GM12878 (cell line): ENCODE measurements at regions not wholly inside any gene's neighbourhood (a gene's known extent, or its start where the extent isn't known, plus 50 kb on each side); places are given as distances from the start of the nearest gene placed in this dataset.

Experiments used
- ATAC-seq: fragments of 200-7000 bp; cut with Tn5 transposase; 3 replicates; pipeline ENCODE4 v1.9.1; 2020; ENCODE audit warnings: mild to moderate bottlenecking, moderate library complexity
- BruUV-seq: library from RNA; stranded (reverse); fragments of 400-500 nt; replicated peaks from 2 replicates; lab custom pipeline; 2021; lab: Mats Ljungman, UMichigan
- CTCF ChIA-PET: fragments of 300-600 bp; sonication (Branson Sonifier 250); formaldehyde crosslinking; extraction: SDS; loops from one replicate; lab custom pipeline; 2021; ENCODE audit warnings: inconsistent platforms; lab: Yijun Ruan, JAX
- POLR2A ChIA-PET: fragments of 350-600 bp; formaldehyde crosslinking; extraction: SDS; loops from one replicate; lab custom pipeline; 2021; ENCODE audit warnings: inconsistent platforms; lab: Charles Lee
- RAD21 ChIA-PET: fragments of 300-600 bp; sonication (Branson Sonifier 250); formaldehyde crosslinking; loops from one replicate; lab custom pipeline; 2023; ENCODE audit warnings: antibody characterized with exemption; ENCODE audit not compliant: unreplicated experiment; lab: Charles Lee
- SMC1A ChIA-PET: fragments of 300-600 bp; sonication (Branson Sonifier 250); formaldehyde crosslinking; loops from one replicate; lab custom pipeline; 2023; ENCODE audit not compliant: unreplicated experiment, uncharacterized antibody; lab: Charles Lee
- DNase-seq: peaks from one replicate; pipeline ENCODE4 v3.0.0-alpha.2; 2011; ENCODE audit warnings: low read depth, low spot score
- FAIRE-seq: peaks from 3 replicates; lab custom pipeline; 2011; peaks lifted over from hg19 to GRCh38; lab: Jason Lieb, UNC
- H2AFZ ChIP-seq: 2 replicates; pipeline ENCODE4 v1.6.0; 2011; ENCODE audit warnings: low read depth, low read length, control low read depth; ENCODE audit not compliant: control insufficient read depth
- H3K27ac ChIP-seq: 2 replicates; pipeline ENCODE4 v1.5.1; 2011; ENCODE audit warnings: control low read depth; ENCODE audit not compliant: control insufficient read depth, insufficient read depth
- H3K27me3 ChIP-seq, 2 experiments: replicated peaks in 1 of 2; 2 replicates each; pipeline versions ENCODE4 v1.6.0 to v1.6.1; 2011; ENCODE audit warnings: low read length in 1 of 2; ENCODE audit not compliant: control insufficient read depth in 2 of 2, insufficient read depth in 2 of 2
- H3K36me3 ChIP-seq, 2 experiments: 2 replicates each; pipeline ENCODE4 v1.5.1; 2011; ENCODE audit warnings: low read length in 1 of 2; ENCODE audit not compliant: control insufficient read depth in 2 of 2, insufficient read depth in 2 of 2
- H3K4me1 ChIP-seq: 2 replicates; pipeline ENCODE4 v1.6.1; 2011; ENCODE audit warnings: mild to moderate bottlenecking, low read length, moderate library complexity, mixed read lengths; ENCODE audit not compliant: control insufficient read depth, insufficient read depth
- H3K4me2 ChIP-seq: 2 replicates; pipeline ENCODE4 v1.6.0; 2011; ENCODE audit warnings: control low read depth; ENCODE audit not compliant: control insufficient read depth, insufficient read depth
- H3K4me3 ChIP-seq: fragments of 200-600 bp; sonication (generic); 2 replicates; pipeline ENCODE4 v1.5.1; 2016
- H3K79me2 ChIP-seq: 2 replicates; pipeline ENCODE4 v1.6.0; 2011; ENCODE audit warnings: low read length; ENCODE audit not compliant: control insufficient read depth, insufficient read depth
- H3K9ac ChIP-seq: 2 replicates; pipeline ENCODE4 v1.8.0; 2011; ENCODE audit warnings: low read length, control low read depth, mixed read lengths; ENCODE audit not compliant: control insufficient read depth, insufficient read depth
- H3K9me3 ChIP-seq: replicated peaks from 3 replicates; pipeline ENCODE4 v1.5.1; 2011; ENCODE audit warnings: mild to moderate bottlenecking, low read length; ENCODE audit not compliant: control insufficient read depth, insufficient read depth
- H4K20me1 ChIP-seq: 2 replicates; pipeline ENCODE4 v1.6.0; 2011; ENCODE audit not compliant: control insufficient read depth, insufficient read depth
- BCL11A ChIP-seq: IDR thresholded peaks from 2 replicates; pipeline ENCODE4 v1.6.1; 2011; ENCODE audit warnings: low read depth, low read length
- NFYB ChIP-seq: IDR thresholded peaks from 2 replicates; pipeline ENCODE4 v1.6.1; 2011; ENCODE audit warnings: low read depth, mild to moderate bottlenecking, low read length, improper control_type of control experiment, moderate library complexity; ENCODE audit not compliant: insufficient read depth
- whole genome bisulfite sequencing: methylation state at CpG from one replicate; pipeline ENCODE4 v1.1.6; 2016; ENCODE audit warnings: low lambda C conversion rate; ENCODE audit not compliant: insufficient replicate concordance, insufficient coverage; ENCODE audit errors: missing lambda C conversion rate; 5-methylcytosine and 5-hydroxymethylcytosine counted together
- in situ Hi-C: fragments of 300-500 bp; cut with MboI; formaldehyde crosslinking; loops from 9 replicates; pipeline ENCODE4 v1.14.3; 2018; ENCODE audit warnings: mixed read lengths
- intact Hi-C: fragments of 100-400 bp; cut with micrococcal nuclease; formaldehyde crosslinking; loops from one replicate; pipeline ENCODE4 v1.14.2; 2022; ENCODE audit not compliant: unreplicated experiment
- TF ChIP-seq, protein P1 (sequence below): fragments of 450-650 bp; formaldehyde crosslinking; IDR thresholded peaks from 2 replicates; pipeline ENCODE4 v1.5.0; 2022; ENCODE audit warnings: mild to moderate bottlenecking, missing genetic modification characterization
- TF ChIP-seq, protein P2 (sequence below): IDR thresholded peaks from 2 replicates; pipeline ENCODE4 v1.6.1; 2011; ENCODE audit warnings: mild to moderate bottlenecking, low read depth, low read length, moderate library complexity; ENCODE audit not compliant: insufficient replicate concordance
- TF ChIP-seq, protein P3 (sequence below): fragments of 450-650 bp; IDR thresholded peaks from 2 replicates; pipeline ENCODE4 v1.6.1; 2016; ENCODE audit warnings: mild to moderate bottlenecking
- TF ChIP-seq, protein P4 (sequence below): IDR thresholded peaks from 2 replicates; pipeline ENCODE4 v1.6.1; 2012; ENCODE audit warnings: improper control_type of control experiment, low read depth, low read length; ENCODE audit not compliant: insufficient replicate concordance

DNA sequence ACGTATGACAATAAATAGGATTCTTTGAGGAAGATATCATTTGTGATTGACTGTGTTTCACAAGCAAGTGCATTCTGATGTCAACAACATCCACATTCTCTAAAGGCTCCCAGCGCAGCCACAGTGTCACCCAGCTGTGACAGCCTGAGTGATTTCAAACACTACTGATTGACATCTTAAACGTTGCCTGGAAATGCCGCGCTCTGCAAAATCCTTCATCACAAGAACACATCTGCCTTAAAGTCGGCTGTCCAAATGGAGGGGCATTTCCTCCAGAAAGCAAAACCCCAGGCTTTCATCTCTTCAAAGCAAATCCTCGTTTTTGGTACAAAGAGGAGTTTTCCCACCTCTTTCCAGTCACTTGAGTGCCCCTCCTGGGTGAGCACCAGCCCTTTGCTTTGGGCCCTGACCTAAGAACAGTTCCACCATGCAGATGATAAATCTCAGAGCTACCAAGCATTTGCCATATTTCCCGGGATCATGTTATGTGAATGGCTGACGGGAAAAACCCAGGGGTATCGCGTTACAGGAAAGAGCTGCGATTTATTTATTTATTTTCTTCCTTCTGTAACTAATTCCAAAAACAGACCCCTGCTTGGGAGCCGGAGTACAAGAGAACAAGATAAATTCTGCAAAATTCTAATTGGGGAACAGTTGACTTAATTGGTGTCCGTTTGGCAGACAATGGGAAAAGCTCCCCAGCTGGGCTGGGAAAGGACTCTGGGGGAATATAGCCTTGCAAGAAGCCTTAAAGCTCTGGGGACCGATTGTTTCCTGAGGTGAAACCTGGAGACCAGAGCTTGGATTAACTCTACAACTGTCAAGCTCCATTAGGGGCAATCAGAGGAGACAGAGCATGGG lies 703.8 kb upstream of the NR2F2 start:
- ATAC-seq (peak; percentile 33; the same call in 1 of the 3 replicates), FAIRE-seq (no peak), DNase-seq (no peak)
- no TSS peak for BruUV-seq
- RAD21 ChIA-PET: interaction anchor here (1.4 kb wide), 1 partner anchor 9 kb away, joined by 4 read pairs; no protein-coding TSS in a partner anchor
- Histone ChIP-seq H3K9ac (no peak overlapping the region), H3K9me3 (no peaks in the 10 kb centered on the region; the same call in 2 of the 3 replicates), H3K27ac (no peak overlapping the region), H2AFZ (0 out of 2 replicates have a peak overlapping the region, but pooled peaks have one; percentile 12), H3K4me2 (no peak overlapping the region; the same call in 1 of the 2 replicates), H3K4me3 (no peak overlapping the region), H3K36me3 (no peaks in the 10 kb centered on the region), H3K79me2 (no peaks in the 10 kb centered on the region), H3K4me1 (no peaks in the 10 kb centered on the region), H4K20me1 (no peaks in the 10 kb centered on the region), H3K27me3 (no peaks in the 10 kb centered on the region)
- TF ChIP-seq, protein P1, sequence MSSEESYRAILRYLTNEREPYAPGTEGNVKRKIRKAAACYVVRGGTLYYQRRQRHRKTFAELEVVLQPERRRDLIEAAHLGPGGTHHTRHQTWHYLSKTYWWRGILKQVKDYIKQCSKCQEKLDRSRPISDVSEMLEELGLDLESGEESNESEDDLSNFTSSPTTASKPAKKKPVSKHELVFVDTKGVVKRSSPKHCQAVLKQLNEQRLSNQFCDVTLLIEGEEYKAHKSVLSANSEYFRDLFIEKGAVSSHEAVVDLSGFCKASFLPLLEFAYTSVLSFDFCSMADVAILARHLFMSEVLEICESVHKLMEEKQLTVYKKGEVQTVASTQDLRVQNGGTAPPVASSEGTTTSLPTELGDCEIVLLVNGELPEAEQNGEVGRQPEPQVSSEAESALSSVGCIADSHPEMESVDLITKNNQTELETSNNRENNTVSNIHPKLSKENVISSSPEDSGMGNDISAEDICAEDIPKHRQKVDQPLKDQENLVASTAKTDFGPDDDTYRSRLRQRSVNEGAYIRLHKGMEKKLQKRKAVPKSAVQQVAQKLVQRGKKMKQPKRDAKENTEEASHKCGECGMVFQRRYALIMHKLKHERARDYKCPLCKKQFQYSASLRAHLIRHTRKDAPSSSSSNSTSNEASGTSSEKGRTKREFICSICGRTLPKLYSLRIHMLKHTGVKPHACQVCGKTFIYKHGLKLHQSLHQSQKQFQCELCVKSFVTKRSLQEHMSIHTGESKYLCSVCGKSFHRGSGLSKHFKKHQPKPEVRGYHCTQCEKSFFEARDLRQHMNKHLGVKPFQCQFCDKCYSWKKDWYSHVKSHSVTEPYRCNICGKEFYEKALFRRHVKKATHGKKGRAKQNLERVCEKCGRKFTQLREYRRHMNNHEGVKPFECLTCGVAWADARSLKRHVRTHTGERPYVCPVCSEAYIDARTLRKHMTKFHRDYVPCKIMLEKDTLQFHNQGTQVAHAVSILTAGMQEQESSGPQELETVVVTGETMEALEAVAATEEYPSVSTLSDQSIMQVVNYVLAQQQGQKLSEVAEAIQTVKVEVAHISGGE (CRISPR knock-in tag): no peak
- TF ChIP-seq, protein P2, sequence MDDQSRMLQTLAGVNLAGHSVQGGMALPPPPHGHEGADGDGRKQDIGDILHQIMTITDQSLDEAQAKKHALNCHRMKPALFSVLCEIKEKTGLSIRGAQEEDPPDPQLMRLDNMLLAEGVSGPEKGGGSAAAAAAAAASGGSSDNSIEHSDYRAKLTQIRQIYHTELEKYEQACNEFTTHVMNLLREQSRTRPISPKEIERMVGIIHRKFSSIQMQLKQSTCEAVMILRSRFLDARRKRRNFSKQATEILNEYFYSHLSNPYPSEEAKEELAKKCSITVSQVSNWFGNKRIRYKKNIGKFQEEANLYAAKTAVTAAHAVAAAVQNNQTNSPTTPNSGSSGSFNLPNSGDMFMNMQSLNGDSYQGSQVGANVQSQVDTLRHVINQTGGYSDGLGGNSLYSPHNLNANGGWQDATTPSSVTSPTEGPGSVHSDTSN: peak; percentile 14
- TF ChIP-seq NFYB: no peak
- no peak for TF ChIP-seq BCL11A
- TF ChIP-seq, protein P3, sequence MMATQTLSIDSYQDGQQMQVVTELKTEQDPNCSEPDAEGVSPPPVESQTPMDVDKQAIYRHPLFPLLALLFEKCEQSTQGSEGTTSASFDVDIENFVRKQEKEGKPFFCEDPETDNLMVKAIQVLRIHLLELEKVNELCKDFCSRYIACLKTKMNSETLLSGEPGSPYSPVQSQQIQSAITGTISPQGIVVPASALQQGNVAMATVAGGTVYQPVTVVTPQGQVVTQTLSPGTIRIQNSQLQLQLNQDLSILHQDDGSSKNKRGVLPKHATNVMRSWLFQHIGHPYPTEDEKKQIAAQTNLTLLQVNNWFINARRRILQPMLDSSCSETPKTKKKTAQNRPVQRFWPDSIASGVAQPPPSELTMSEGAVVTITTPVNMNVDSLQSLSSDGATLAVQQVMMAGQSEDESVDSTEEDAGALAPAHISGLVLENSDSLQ: peak; percentile 57; the same call in 1 of the 2 replicates
- TF ChIP-seq, protein P4, sequence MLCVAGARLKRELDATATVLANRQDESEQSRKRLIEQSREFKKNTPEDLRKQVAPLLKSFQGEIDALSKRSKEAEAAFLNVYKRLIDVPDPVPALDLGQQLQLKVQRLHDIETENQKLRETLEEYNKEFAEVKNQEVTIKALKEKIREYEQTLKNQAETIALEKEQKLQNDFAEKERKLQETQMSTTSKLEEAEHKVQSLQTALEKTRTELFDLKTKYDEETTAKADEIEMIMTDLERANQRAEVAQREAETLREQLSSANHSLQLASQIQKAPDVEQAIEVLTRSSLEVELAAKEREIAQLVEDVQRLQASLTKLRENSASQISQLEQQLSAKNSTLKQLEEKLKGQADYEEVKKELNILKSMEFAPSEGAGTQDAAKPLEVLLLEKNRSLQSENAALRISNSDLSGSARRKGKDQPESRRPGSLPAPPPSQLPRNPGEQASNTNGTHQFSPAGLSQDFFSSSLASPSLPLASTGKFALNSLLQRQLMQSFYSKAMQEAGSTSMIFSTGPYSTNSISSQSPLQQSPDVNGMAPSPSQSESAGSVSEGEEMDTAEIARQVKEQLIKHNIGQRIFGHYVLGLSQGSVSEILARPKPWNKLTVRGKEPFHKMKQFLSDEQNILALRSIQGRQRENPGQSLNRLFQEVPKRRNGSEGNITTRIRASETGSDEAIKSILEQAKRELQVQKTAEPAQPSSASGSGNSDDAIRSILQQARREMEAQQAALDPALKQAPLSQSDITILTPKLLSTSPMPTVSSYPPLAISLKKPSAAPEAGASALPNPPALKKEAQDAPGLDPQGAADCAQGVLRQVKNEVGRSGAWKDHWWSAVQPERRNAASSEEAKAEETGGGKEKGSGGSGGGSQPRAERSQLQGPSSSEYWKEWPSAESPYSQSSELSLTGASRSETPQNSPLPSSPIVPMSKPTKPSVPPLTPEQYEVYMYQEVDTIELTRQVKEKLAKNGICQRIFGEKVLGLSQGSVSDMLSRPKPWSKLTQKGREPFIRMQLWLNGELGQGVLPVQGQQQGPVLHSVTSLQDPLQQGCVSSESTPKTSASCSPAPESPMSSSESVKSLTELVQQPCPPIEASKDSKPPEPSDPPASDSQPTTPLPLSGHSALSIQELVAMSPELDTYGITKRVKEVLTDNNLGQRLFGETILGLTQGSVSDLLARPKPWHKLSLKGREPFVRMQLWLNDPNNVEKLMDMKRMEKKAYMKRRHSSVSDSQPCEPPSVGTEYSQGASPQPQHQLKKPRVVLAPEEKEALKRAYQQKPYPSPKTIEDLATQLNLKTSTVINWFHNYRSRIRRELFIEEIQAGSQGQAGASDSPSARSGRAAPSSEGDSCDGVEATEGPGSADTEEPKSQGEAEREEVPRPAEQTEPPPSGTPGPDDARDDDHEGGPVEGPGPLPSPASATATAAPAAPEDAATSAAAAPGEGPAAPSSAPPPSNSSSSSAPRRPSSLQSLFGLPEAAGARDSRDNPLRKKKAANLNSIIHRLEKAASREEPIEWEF: no peak
- WGBS: 33% methylated on average over 15 of the region's 15 CpGs
- POLR2A ChIA-PET: interaction anchor here (0.6 kb wide), 1 partner anchor 10 kb away, joined by 5 read pairs; no protein-coding TSS in a partner anchor
- SMC1A ChIA-PET: interaction anchor here (0.7 to 3.0 kb wide), 9 partner anchors 9 to 285 kb away, joined by 3 to 11 read pairs (median 4); no protein-coding TSS in a partner anchor
- CTCF ChIA-PET: interaction anchor here (0.8 kb wide), 1 partner anchor 430 kb away, joined by 4 read pairs; no protein-coding TSS in a partner anchor
- intact Hi-C loops (loop anchor here (5.0 kb wide), 1 partner anchor 369 kb away; no protein-coding TSS in a partner anchor), in situ Hi-C loops (no loop called here)
